ENCODE measurements at regions not wholly inside any gene's neighbourhood (a gene's known extent, or its start where the extent isn't known, plus 50 kb on each side); places are given as distances from the start of the nearest gene placed in this dataset.

GRCh38 chr2:160913323-160913722 lies 246.9 kb upstream of the TANK start:
- no peak for TF ChIP-seq POLR2A (IDR thresholded peaks at IDR 0.05)
- TF ChIP-seq, protein P1, sequence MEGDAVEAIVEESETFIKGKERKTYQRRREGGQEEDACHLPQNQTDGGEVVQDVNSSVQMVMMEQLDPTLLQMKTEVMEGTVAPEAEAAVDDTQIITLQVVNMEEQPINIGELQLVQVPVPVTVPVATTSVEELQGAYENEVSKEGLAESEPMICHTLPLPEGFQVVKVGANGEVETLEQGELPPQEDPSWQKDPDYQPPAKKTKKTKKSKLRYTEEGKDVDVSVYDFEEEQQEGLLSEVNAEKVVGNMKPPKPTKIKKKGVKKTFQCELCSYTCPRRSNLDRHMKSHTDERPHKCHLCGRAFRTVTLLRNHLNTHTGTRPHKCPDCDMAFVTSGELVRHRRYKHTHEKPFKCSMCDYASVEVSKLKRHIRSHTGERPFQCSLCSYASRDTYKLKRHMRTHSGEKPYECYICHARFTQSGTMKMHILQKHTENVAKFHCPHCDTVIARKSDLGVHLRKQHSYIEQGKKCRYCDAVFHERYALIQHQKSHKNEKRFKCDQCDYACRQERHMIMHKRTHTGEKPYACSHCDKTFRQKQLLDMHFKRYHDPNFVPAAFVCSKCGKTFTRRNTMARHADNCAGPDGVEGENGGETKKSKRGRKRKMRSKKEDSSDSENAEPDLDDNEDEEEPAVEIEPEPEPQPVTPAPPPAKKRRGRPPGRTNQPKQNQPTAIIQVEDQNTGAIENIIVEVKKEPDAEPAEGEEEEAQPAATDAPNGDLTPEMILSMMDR (IDR thresholded peaks at IDR 0.05): no peak

Measured in Peyer's patch (tissue), 4 donors.